HCT116 (cell line): ENCODE measurements at regions not wholly inside any gene's neighbourhood (a gene's known extent, or its start where the extent isn't known, plus 50 kb on each side); places are given as distances from the start of the nearest gene placed in this dataset.

Experiments used
- ATAC-seq: fragments of 200-7000 bp; cut with Tn5 transposase; 2 replicates; pipeline ENCODE4 v1.9.1; 2020; ENCODE audit warnings: mild to moderate bottlenecking, moderate library complexity
- BruUV-seq: library from RNA; stranded (reverse); fragments of 400-500 nt; replicated peaks from 2 replicates; lab custom pipeline; 2021; lab: Mats Ljungman, UMichigan
- CTCF ChIA-PET: fragments of 300-600 bp; sonication (Branson Sonifier 250); formaldehyde crosslinking; loops from one replicate; lab custom pipeline; 2021; ENCODE audit warnings: antibody characterized with exemption; lab: Charles Lee
- POLR2A ChIA-PET: fragments of 300-600, 350-600 bp; sonication (Branson Sonifier 250); formaldehyde crosslinking; loops from one replicate; lab custom pipeline; 2021; ENCODE audit warnings: antibody characterized with exemption; lab: Charles Lee
- RAD21 ChIA-PET, 2 experiments: fragments of 300-600 bp; sonication (Branson Sonifier 250); formaldehyde crosslinking; loops; one replicate each; lab custom pipeline; 2023; ENCODE audit warnings: low total read pairs in 2 of 2; ENCODE audit not compliant: uncharacterized antibody in 2 of 2, unreplicated experiment in 2 of 2, low non-redundant PET in 1 of 2; lab: Charles Lee
- DNase-seq: peaks from one replicate; pipeline ENCODE4 v3.0.0-alpha.2; 2010; ENCODE audit warnings: low read depth, low spot score
- H2AFZ ChIP-seq: fragments of 200-600 bp; shearing (Covaris generic), sonication (generic); 2 replicates; pipeline ENCODE4 v1.6.1; 2017; ENCODE audit warnings: low read depth, mixed run types, mixed read lengths, antibody characterized with exemption, low read length; ENCODE audit not compliant: poor library complexity, severe bottlenecking
- H3K27ac ChIP-seq: 2 replicates; pipeline ENCODE4 v1.5.1; 2012; ENCODE audit warnings: low read depth, low read length
- H3K27me3 ChIP-seq: fragments of 200-600 bp; sonication (generic); 2 replicates; pipeline ENCODE4 v1.6.1; 2016; ENCODE audit warnings: mixed run types, low read length, mixed read lengths; ENCODE audit not compliant: insufficient read depth
- H3K36me3 ChIP-seq, 2 experiments: fragments of 200-500 bp in 1 of 2; fragments of 200-600 bp in 1 of 2; sonication (Bioruptor generic) in 1 of 2; sonication (generic) in 1 of 2; 2 replicates each; pipeline versions ENCODE4 v1.5.1 to v1.6.1; 2014 to 2016; ENCODE audit warnings: low read length in 2 of 2, inconsistent platforms in 1 of 2, mixed read lengths in 1 of 2, mixed run types in 1 of 2; ENCODE audit not compliant: insufficient read depth in 2 of 2, control insufficient read depth in 1 of 2
- H3K4me1 ChIP-seq, 2 experiments: fragments of 200-600 bp in 1 of 2; sonication (generic) in 1 of 2; 2 replicates each; pipeline versions ENCODE4 v1.5.1 to v1.6.1; 2012 to 2017; ENCODE audit warnings: low read length in 2 of 2, inconsistent platforms in 1 of 2, mild to moderate bottlenecking in 1 of 2, mixed read lengths in 1 of 2, mixed run types in 1 of 2, moderate library complexity in 1 of 2; ENCODE audit not compliant: insufficient read depth in 2 of 2, control insufficient read depth in 1 of 2
- H3K4me2 ChIP-seq: fragments of 200-600 bp; sonication (generic); 2 replicates; pipeline ENCODE4 v1.6.1; 2017; ENCODE audit warnings: mixed run types, low read length, mixed read lengths
- H3K4me3 ChIP-seq, 2 experiments: fragments of 200-600 bp in 1 of 2; sonication (generic) in 1 of 2; replicated peaks in 1 of 2; 2 replicates each; pipeline ENCODE4 v1.5.1; 2011 to 2016; ENCODE audit warnings: low read length in 2 of 2, control low read depth in 1 of 2, low read depth in 1 of 2, mild to moderate bottlenecking in 1 of 2, mixed read lengths in 1 of 2, mixed run types in 1 of 2
- H3K79me2 ChIP-seq: fragments of 200-600 bp; sonication (generic); 2 replicates; pipeline ENCODE4 v1.6.1; 2017; ENCODE audit warnings: mild to moderate bottlenecking, mixed run types, low read length, moderate library complexity, mixed read lengths; ENCODE audit not compliant: insufficient read depth
- H3K9ac ChIP-seq: fragments of 200-600 bp; sonication (generic); 2 replicates; pipeline ENCODE4 v1.6.1; 2016; ENCODE audit warnings: low read length, mixed read lengths
- H3K9me2 ChIP-seq: fragments of 200-600 bp; sonication (generic), shearing (Covaris generic); 2 replicates; pipeline ENCODE4 v1.6.1; 2017; ENCODE audit warnings: mixed run types, mild to moderate bottlenecking, moderate library complexity; ENCODE audit not compliant: insufficient read depth
- H3K9me3 ChIP-seq, 2 experiments: fragments of 200-500 bp in 1 of 2; fragments of 200-600 bp in 1 of 2; sonication (Bioruptor generic) in 1 of 2; sonication (generic) in 1 of 2; 2 replicates each; pipeline ENCODE4 v1.6.1; 2014 to 2017; ENCODE audit warnings: low read length in 2 of 2, mixed read lengths in 2 of 2, inconsistent platforms in 1 of 2, low read depth in 1 of 2, mild to moderate bottlenecking in 1 of 2, mixed run types in 1 of 2, moderate library complexity in 1 of 2; ENCODE audit not compliant: control insufficient read depth in 1 of 2, insufficient read depth in 1 of 2
- H4K20me1 ChIP-seq: fragments of 200-600 bp; sonication (generic), shearing (Covaris generic); 2 replicates; pipeline ENCODE4 v1.6.1; 2017; ENCODE audit warnings: mixed run types, mild to moderate bottlenecking, moderate library complexity; ENCODE audit not compliant: insufficient read depth
- CBX3 ChIP-seq: IDR thresholded peaks from 2 replicates; pipeline ENCODE4 v1.6.1; 2012; ENCODE audit warnings: low read depth
- CEBPB ChIP-seq: IDR thresholded peaks from 2 replicates; pipeline ENCODE4 v1.6.1; 2012; ENCODE audit warnings: low read depth
- ELF1 ChIP-seq: IDR thresholded peaks from 2 replicates; pipeline ENCODE4 v1.6.1; 2012; ENCODE audit warnings: low read depth, borderline replicate concordance
- EZH2 ChIP-seq: fragments of 200-600 bp; sonication (generic); IDR thresholded peaks from 2 replicates; pipeline ENCODE4 v1.6.1; 2017; ENCODE audit warnings: antibody characterized with exemption, mixed run types
- FOSL1 ChIP-seq: IDR thresholded peaks from 2 replicates; pipeline ENCODE4 v1.6.1; 2012; ENCODE audit warnings: low read depth
- JUND ChIP-seq: IDR thresholded peaks from 2 replicates; pipeline ENCODE4 v1.6.1; 2012
- MAX ChIP-seq: IDR thresholded peaks from 2 replicates; pipeline ENCODE4 v1.6.1; 2012
- POLR2A ChIP-seq: IDR thresholded peaks from 2 replicates; pipeline ENCODE4 v1.7.0; 2011; ENCODE audit warnings: borderline replicate concordance; ENCODE audit not compliant: insufficient read depth, insufficient read length; ENCODE audit errors: extremely low read depth
- POLR2AphosphoS5 ChIP-seq: IDR thresholded peaks from 2 replicates; pipeline ENCODE4 v1.6.1; 2011; ENCODE audit warnings: mild to moderate bottlenecking, low read depth, low read length, moderate library complexity
- RAD21 ChIP-seq: IDR thresholded peaks from 2 replicates; pipeline ENCODE4 v1.6.1; 2012; ENCODE audit warnings: low read depth, mild to moderate bottlenecking
- REST ChIP-seq: IDR thresholded peaks from 2 replicates; pipeline ENCODE4 v1.6.1; 2012; ENCODE audit warnings: low read depth
- SRF ChIP-seq: IDR thresholded peaks from 2 replicates; pipeline ENCODE4 v1.6.1; 2012; ENCODE audit warnings: low read depth
- TCF7L2 ChIP-seq: IDR thresholded peaks from 2 replicates; pipeline ENCODE4 v1.7.0; 2011; ENCODE audit warnings: borderline replicate concordance, inconsistent platforms; ENCODE audit not compliant: insufficient read depth, insufficient read length; ENCODE audit errors: extremely low read depth
- YY1 ChIP-seq: IDR thresholded peaks from 2 replicates; pipeline ENCODE4 v1.6.1; 2011; ENCODE audit warnings: low read length, low read depth, moderate library complexity, mild to moderate bottlenecking; ENCODE audit not compliant: insufficient replicate concordance; ENCODE audit errors: extremely low read depth
- ZBTB33 ChIP-seq: IDR thresholded peaks from 2 replicates; pipeline ENCODE4 v1.6.1; 2011; ENCODE audit warnings: mild to moderate bottlenecking, low read length, moderate library complexity; ENCODE audit not compliant: insufficient replicate concordance; ENCODE audit errors: extremely low read depth
- ZFX ChIP-seq: fragments of 450-650 bp; IDR thresholded peaks from 2 replicates; pipeline ENCODE4 v1.6.1; 2017
- ZNF274 ChIP-seq: fragments of 200-500 bp; sonication (Bioruptor generic); IDR thresholded peaks from 2 replicates; pipeline ENCODE4 v1.6.1; 2014; ENCODE audit warnings: mild to moderate bottlenecking, low read depth, low read length, inconsistent platforms
- intact Hi-C: fragments of 100-400 bp; cut with micrococcal nuclease; formaldehyde crosslinking; loops from 2 replicates; pipeline ENCODE4 v1.10.0; 2022

- intact Hi-C loops, result no loop called here
Observed at GRCh38 chr12:73072214-73072613, 800.0 kb downstream of the TRHDE start.

GRCh38 chr12:73076760-73077159 lies 804.6 kb downstream of the TRHDE start:
- Histone ChIP-seq H2AFZ (no peak overlapping the region), H4K20me1 (no peaks in the 10 kb centered on the region), H3K9me2 (no peaks in the 10 kb centered on the region), H3K27me3 (no peaks in the 10 kb centered on the region), H3K9ac (no peak overlapping the region), H3K9me3 (no peaks in the 10 kb centered on the region), H3K36me3 (no peaks in the 10 kb centered on the region), H3K4me3 (no peak overlapping the region), H3K79me2 (no peaks in the 10 kb centered on the region), H3K27ac (no peak overlapping the region), H3K4me2 (no peak overlapping the region), H3K4me1 (no peaks in the 10 kb centered on the region)
- ChIA-PET RAD21 (no interaction called here), POLR2A (no interaction called here), CTCF (no interaction called here)
- BruUV-seq, result no TSS peak
- ATAC-seq (no peak), DNase-seq (no peak)
- intact Hi-C loops, result no loop called here
- TF ChIP-seq REST (no peak), ZBTB33 (no peak), ELF1 (no peak), ZFX (no peak), POLR2A (no peak), POLR2AphosphoS5 (no peak), ZNF274 (no peak), TCF7L2 (no peak), CBX3 (no peak), EZH2 (no peak), SRF (no peak), JUND (no peak), CEBPB (no peak), RAD21 (no peak)

More at GRCh38 chr12:73072214-73072613, 800.0 kb downstream of the TRHDE start:
- ChIA-PET POLR2A (no interaction called here), RAD21 (no interaction called here), CTCF (no interaction called here)
- no peaks in the 10 kb centered on the region for H4K20me1 ChIP-seq
- TF ChIP-seq POLR2A, result no peak
- TF ChIP-seq JUND, result no peak
- no peak for TF ChIP-seq YY1
- TF ChIP-seq MAX, result no peak
- no peak for TF ChIP-seq ELF1
- TF ChIP-seq FOSL1, result no peak
- H3K4me2 ChIP-seq, result no peak overlapping the region
- H2AFZ ChIP-seq, result no peak overlapping the region
- no peak overlapping the region for H3K4me3 ChIP-seq
- DNase-seq (no peak), ATAC-seq (no peak)
- no TSS peak for BruUV-seq
- no peaks in the 10 kb centered on the region for H3K27me3 ChIP-seq
- H3K4me1 ChIP-seq, result no peaks in the 10 kb centered on the region
- H3K9ac ChIP-seq, result no peak overlapping the region
- no peak overlapping the region for H3K27ac ChIP-seq
- H3K79me2 ChIP-seq, result no peaks in the 10 kb centered on the region
- H3K9me3 ChIP-seq, result no peaks in the 10 kb centered on the region
- no peaks in the 10 kb centered on the region for H3K36me3 ChIP-seq
- no peaks in the 10 kb centered on the region for H3K9me2 ChIP-seq
